GM18519 (cell line): ENCODE measurements at regions not wholly inside any gene's neighbourhood (a gene's known extent, or its start where the extent isn't known, plus 50 kb on each side); places are given as distances from the start of the nearest gene placed in this dataset.

Experiments
- ATAC-seq: cut with Tn5 transposase; IDR thresholded peaks from one replicate; pipeline ENCODE4 v1.9.1; 2021; ENCODE audit warnings: mild to moderate bottlenecking, moderate library complexity; ENCODE audit not compliant: unreplicated experiment, low FRiP score

GRCh38 chr5:103355579-103355978 is 97.0 kb downstream of the MACIR start:
- no peak for ATAC-seq

- ATAC-seq = no peak
Measured at GRCh38 chr5:103354446-103354845, 95.9 kb downstream of the MACIR start.

DNA sequence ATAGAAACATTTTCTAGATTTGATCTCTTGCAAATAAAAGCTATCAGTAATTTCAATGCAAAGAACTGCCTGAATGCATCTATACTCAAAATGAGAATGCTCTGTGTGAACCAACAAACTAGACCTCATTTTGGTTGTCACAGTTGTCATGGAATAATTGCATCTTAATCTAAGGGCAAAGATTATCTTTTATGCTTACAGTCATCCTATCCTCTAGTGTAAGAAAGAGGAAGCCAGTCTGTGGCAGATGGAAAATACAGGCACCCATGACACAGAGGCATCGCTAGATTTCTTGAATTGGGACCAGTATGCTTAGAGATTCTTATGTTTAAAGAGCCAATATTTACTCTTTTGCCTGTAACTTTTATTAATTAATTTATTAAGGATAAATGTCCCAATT is 95.0 kb downstream of the MACIR start:
- no peak for ATAC-seq

- ATAC-seq = no peak
Measured at GRCh38 chr5:103347716-103348423, 89.3 kb downstream of the MACIR start.

DNA sequence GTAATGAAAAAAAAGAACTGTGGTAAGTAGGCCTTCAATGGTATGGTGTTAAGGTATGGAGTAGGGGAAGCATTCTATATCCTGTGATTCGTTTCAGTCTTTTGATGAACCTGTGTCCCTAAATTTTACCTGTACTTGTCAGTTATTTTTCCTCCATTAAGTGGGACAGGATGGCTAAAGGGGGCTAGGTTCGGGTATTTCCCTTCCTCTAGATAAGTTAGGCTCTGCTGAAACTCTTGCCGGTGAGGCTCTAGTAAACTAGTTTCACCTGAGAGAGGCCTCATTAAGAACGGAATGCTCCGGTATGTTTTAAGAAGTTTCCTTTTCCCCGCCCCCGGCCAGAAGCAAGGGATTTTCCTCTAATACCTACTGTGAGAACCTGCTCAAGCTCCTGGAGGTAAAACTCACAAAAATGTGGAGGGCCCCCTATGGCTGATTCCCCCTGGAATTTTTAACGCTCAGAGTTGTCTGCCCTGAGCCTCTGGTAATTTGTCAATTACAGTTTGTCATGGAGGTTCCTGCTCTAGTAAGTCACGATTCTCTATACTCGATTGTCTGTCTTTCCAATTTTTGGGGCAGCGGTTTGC is 87.7 kb downstream of the MACIR start:
- ATAC-seq = no peak

- no peak for ATAC-seq
Measured at GRCh38 chr5:103345461-103345860, 86.9 kb downstream of the MACIR start.

DNA sequence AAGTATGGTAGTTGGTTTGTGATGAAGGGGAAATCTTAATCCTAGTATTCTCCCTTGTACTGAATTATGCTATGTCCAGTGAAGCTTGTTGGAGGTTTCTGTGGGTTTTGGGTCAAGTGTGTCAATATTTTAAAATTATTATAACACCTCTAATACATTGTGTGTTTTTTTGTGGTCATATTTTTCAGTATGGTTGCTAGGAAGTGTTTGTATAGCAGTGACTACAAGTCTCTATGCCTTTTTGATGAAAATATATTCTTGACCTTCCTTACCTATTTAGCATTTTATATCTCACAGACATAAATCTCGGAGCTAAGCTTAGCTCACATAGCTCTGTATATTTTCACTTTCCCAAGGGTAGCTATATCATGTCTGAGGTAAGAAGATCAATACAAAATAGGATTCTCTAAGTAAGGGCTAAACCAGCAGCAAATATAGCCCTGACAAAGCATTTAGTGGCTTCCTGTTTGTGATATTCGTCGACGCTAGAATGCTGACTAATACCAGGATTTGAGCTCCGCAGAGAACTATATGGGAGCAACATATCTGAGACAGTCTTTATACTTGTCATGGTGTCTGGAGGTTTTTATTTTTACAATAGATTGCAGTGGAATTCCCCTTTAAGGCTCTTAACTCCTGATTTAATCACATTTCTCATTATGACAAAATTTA is 82.3 kb downstream of the MACIR start:
- peak; percentile 99 for ATAC-seq

- no peak for ATAC-seq
Measured at GRCh38 chr5:103340132-103340531, 81.6 kb downstream of the MACIR start.

GRCh38 chr5:103336941-103337340 is 78.4 kb downstream of the MACIR start:
- no peak for ATAC-seq

DNA sequence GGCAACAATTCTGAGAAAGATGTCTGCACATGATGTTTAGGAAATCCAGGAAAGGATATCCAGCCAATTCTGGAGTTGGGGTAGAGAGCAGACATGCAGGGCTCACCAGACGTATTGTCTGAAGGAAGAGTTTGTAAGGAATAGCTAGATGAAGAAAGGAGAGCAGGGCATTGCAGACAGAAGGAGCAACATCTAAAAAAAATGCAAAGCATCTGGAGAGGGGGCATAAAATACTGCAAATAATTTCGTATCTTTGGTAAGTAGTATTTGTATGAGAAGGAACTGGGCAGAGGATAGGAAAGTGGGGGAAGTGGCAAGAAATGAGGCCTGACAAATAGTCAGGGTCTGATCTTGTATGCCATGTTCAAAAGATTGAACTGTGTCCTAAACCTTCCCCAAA is 74.8 kb downstream of the MACIR start:
- ATAC-seq = no peak

DNA sequence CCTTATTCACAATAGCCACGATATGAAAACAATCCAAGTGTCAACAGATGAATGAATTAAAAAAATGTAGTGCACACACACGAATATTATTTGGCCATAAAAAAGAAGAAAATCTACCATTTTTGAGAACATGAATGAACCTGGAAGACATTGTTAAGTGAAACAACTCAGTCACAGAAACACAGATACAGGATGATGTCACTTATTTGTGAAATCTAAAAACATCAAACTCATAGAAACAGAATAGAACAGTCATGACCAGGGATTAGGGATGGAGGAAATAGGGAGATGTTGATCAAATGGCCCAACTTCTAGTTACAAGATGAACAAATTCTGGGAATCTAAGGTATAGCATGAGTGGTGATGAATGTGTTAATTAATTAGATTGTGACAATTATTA is 72.3 kb downstream of the MACIR start:
- ATAC-seq = no peak
